ENCODE measurements at regions not wholly inside any gene's neighbourhood (a gene's known extent, or its start where the extent isn't known, plus 50 kb on each side); places are given as distances from the start of the nearest gene placed in this dataset.

DNA sequence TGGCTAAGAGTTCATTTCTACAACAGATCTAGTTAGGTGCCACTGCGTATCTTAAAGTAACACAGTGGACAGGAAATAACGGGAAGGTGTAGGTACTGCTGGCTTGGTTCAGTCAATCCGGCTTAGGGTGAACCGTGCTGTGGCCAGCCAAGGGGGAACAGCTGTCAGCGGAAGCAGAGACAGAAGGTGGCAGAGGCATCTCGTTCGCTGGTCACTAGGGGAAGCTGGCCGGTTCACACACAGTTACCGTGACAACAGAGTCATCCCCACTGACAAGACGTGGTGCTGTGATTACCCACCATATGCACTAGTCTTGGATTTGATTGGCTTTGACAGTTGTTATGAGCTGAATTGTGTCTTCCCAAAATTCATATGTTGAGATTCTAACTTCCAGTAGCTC is 58.8 kb upstream of the HDAC4 start (continued):
- no peak for TF ChIP-seq ZBTB33 (IDR thresholded peaks at IDR 0.05)

- Histone ChIP-seq H3K9me3 (ENCODE audit: control insufficient read depth in 4 of 4, low read length in 3 of 4) (peaks cover 0 to 2% (median 0%) of the 10 kb centered on the region in 4 donors), H3K27me3 (ENCODE audit: control insufficient read depth in 4 of 4, insufficient read depth in 4 of 4, low read length in 3 of 4) (no peaks in the 10 kb centered on the region), H3K4me1 (ENCODE audit: control insufficient read depth in 4 of 4, insufficient read depth in 4 of 4, low read length in 3 of 4) (no peaks in the 10 kb centered on the region), H3K27ac (ENCODE audit: low read depth in 1 of 2, low read length in 2 of 2) (no peak overlapping the region), H3K36me3 (ENCODE audit: control insufficient read depth in 4 of 4, insufficient read depth in 3 of 4, low read depth in 1 of 4, low read length in 3 of 4) (no peaks in the 10 kb centered on the region), H3K9ac (ENCODE audit: low read depth in 1 of 2, low read length in 2 of 2) (no peak overlapping the region), H3K4me3 (ENCODE audit: low read depth in 1 of 3, low read length in 3 of 3) (no peak overlapping the region)
- peak; percentile 26 for DNase-seq (ENCODE audit: low spot score)
- TF ChIP-seq FOXA1 (IDR thresholded peaks at IDR 0.05), result no peak
- no peak for TF ChIP-seq EGR1 (IDR thresholded peaks at IDR 0.05; ENCODE audit: low read depth in 2 of 2)
- TF ChIP-seq, protein P1, sequence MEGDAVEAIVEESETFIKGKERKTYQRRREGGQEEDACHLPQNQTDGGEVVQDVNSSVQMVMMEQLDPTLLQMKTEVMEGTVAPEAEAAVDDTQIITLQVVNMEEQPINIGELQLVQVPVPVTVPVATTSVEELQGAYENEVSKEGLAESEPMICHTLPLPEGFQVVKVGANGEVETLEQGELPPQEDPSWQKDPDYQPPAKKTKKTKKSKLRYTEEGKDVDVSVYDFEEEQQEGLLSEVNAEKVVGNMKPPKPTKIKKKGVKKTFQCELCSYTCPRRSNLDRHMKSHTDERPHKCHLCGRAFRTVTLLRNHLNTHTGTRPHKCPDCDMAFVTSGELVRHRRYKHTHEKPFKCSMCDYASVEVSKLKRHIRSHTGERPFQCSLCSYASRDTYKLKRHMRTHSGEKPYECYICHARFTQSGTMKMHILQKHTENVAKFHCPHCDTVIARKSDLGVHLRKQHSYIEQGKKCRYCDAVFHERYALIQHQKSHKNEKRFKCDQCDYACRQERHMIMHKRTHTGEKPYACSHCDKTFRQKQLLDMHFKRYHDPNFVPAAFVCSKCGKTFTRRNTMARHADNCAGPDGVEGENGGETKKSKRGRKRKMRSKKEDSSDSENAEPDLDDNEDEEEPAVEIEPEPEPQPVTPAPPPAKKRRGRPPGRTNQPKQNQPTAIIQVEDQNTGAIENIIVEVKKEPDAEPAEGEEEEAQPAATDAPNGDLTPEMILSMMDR (IDR thresholded peaks at IDR 0.05; ENCODE audit: low read depth, low read length, missing input control), result no peak
- no peak for TF ChIP-seq MAX (IDR thresholded peaks at IDR 0.05)
- TF ChIP-seq, protein P2, sequence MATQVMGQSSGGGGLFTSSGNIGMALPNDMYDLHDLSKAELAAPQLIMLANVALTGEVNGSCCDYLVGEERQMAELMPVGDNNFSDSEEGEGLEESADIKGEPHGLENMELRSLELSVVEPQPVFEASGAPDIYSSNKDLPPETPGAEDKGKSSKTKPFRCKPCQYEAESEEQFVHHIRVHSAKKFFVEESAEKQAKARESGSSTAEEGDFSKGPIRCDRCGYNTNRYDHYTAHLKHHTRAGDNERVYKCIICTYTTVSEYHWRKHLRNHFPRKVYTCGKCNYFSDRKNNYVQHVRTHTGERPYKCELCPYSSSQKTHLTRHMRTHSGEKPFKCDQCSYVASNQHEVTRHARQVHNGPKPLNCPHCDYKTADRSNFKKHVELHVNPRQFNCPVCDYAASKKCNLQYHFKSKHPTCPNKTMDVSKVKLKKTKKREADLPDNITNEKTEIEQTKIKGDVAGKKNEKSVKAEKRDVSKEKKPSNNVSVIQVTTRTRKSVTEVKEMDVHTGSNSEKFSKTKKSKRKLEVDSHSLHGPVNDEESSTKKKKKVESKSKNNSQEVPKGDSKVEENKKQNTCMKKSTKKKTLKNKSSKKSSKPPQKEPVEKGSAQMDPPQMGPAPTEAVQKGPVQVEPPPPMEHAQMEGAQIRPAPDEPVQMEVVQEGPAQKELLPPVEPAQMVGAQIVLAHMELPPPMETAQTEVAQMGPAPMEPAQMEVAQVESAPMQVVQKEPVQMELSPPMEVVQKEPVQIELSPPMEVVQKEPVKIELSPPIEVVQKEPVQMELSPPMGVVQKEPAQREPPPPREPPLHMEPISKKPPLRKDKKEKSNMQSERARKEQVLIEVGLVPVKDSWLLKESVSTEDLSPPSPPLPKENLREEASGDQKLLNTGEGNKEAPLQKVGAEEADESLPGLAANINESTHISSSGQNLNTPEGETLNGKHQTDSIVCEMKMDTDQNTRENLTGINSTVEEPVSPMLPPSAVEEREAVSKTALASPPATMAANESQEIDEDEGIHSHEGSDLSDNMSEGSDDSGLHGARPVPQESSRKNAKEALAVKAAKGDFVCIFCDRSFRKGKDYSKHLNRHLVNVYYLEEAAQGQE (IDR thresholded peaks at IDR 0.05), result no peak
- no peak for TF ChIP-seq RAD21 (IDR thresholded peaks at IDR 0.05)
- TF ChIP-seq, protein P3, sequence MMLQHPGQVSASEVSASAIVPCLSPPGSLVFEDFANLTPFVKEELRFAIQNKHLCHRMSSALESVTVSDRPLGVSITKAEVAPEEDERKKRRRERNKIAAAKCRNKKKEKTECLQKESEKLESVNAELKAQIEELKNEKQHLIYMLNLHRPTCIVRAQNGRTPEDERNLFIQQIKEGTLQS (IDR thresholded peaks at IDR 0.05), result no peak
- no peak for TF ChIP-seq SP1 (IDR thresholded peaks at IDR 0.05)
- TF ChIP-seq RXRA (IDR thresholded peaks at IDR 0.05), result no peak
- no peak for TF ChIP-seq HNF4G (IDR thresholded peaks at IDR 0.05)
- no peak for TF ChIP-seq HNF4A (conservative IDR thresholded peaks at IDR 0.05)
- TF ChIP-seq YY1 (IDR thresholded peaks at IDR 0.05), result no peak
- no peak for TF ChIP-seq ZBTB33 (IDR thresholded peaks at IDR 0.05)
- no peak for TF ChIP-seq JUND (IDR thresholded peaks at IDR 0.05)
- no peak for TF ChIP-seq GABPA (IDR thresholded peaks at IDR 0.05 in 1 of 2, conservative IDR thresholded peaks at IDR 0.05 in 1 of 2)
- no peak for TF ChIP-seq TAF1 (conservative IDR thresholded peaks at IDR 0.05)
- 89% methylated on average over 6 of the region's 6 CpGs for WGBS
Observed at GRCh38 chr2:239459056-239459455, 58.2 kb upstream of the HDAC4 start.

Measured in liver (tissue), 8 donors.